Peyer's patch (tissue), 4 donors: ENCODE measurements at regions not wholly inside any gene's neighbourhood (a gene's known extent, or its start where the extent isn't known, plus 50 kb on each side); places are given as distances from the start of the nearest gene placed in this dataset.

Experiments
- DNase-seq, 3 donors: peaks; one replicate each; pipeline ENCODE4 v3.0.0-alpha.2; 2017 to 2019
- H3K27ac ChIP-seq, 4 donors: fragments of 200-600 bp; sonication (generic); one replicate each; pipeline ENCODE4 v1.5.1; 2016 to 2019
- H3K27me3 ChIP-seq, 2 donors: fragments of 200-600 bp; sonication (generic); one replicate each; pipeline ENCODE4 v1.5.1; 2019
- H3K36me3 ChIP-seq, 3 donors: fragments of 200-600 bp; sonication (generic); one replicate each; pipeline ENCODE4 v1.5.1; 2016 to 2019
- H3K4me1 ChIP-seq, 4 donors: fragments of 200-600 bp; sonication (generic); one replicate each; pipeline ENCODE4 v1.5.1; 2016 to 2019
- H3K4me3 ChIP-seq, 4 donors: fragments of 200-600 bp; sonication (generic); 1 replicate in 3 of 4; 2 replicates in 1 of 4; pipeline ENCODE4 v1.5.1; 2016 to 2019; ENCODE audit warnings: mild to moderate bottlenecking in 1 of 4
- H3K9me3 ChIP-seq, 4 donors: fragments of 200-600 bp; sonication (generic); one replicate each; pipeline ENCODE4 v1.5.1; 2016 to 2019; ENCODE audit warnings: mild to moderate bottlenecking in 1 of 4
- CTCF ChIP-seq, 6 experiments: fragments of 450-650 bp in 4 of 6; fragments of 200-600 bp in 2 of 6; sonication (generic) in 1 of 6; IDR thresholded peaks; one replicate each; pipeline ENCODE4 v1.5.1; 2017 to 2019; ENCODE audit warnings: antibody characterized with exemption in 6 of 6, mild to moderate bottlenecking in 3 of 6, moderate library complexity in 1 of 6
- POLR2A ChIP-seq, 2 donors: fragments of 450-650 bp; IDR thresholded peaks; one replicate each; pipeline ENCODE4 v1.5.1; 2017; ENCODE audit warnings: antibody characterized with exemption in 2 of 2, mild to moderate bottlenecking in 2 of 2, moderate library complexity in 2 of 2

- Histone ChIP-seq H3K4me3 (no peak overlapping the region), H3K4me1 (no peaks in the 10 kb centered on the region), H3K36me3 (no peaks in the 10 kb centered on the region), H3K27me3 (no peaks in the 10 kb centered on the region), H3K27ac (no peak overlapping the region), H3K9me3 (no peaks in the 10 kb centered on the region)
- DNase-seq, result no peak
- no peak for TF ChIP-seq POLR2A (IDR thresholded peaks at IDR 0.05)
- TF ChIP-seq CTCF (IDR thresholded peaks at IDR 0.05), result no peak
Observed at GRCh38 chr6:115821798-115822197, 238.9 kb downstream of the FRK start.

- Histone ChIP-seq H3K4me3 (no peak overlapping the region), H3K27me3 (no peaks in the 10 kb centered on the region), H3K9me3 (no peaks in the 10 kb centered on the region), H3K36me3 (no peaks in the 10 kb centered on the region), H3K4me1 (no peaks in the 10 kb centered on the region), H3K27ac (no peak overlapping the region)
- DNase-seq, result no peak
- TF ChIP-seq CTCF (IDR thresholded peaks at IDR 0.05) (no peak), POLR2A (IDR thresholded peaks at IDR 0.05) (no peak)
Observed at GRCh38 chr6:115819506-115819905, 241.2 kb downstream of the FRK start.

- no peaks in the 10 kb centered on the region for H3K4me1 ChIP-seq
- DNase-seq, result no peak
- H3K4me3 ChIP-seq, result no peak overlapping the region
- TF ChIP-seq POLR2A (IDR thresholded peaks at IDR 0.05), result no peak
- no peak for TF ChIP-seq CTCF (IDR thresholded peaks at IDR 0.05)
- H3K9me3 ChIP-seq, result no peaks in the 10 kb centered on the region
- H3K27ac ChIP-seq, result no peak overlapping the region
- no peaks in the 10 kb centered on the region for H3K27me3 ChIP-seq
- no peaks in the 10 kb centered on the region for H3K36me3 ChIP-seq
Observed at GRCh38 chr6:115817161-115817560, 243.5 kb downstream of the FRK start.

GRCh38 chr6:115814907-115815306, 245.8 kb downstream of the FRK start:
- no peaks in the 10 kb centered on the region for H3K9me3 ChIP-seq
- H3K27me3 ChIP-seq, result no peaks in the 10 kb centered on the region
- H3K4me3 ChIP-seq, result no peak overlapping the region
- no peak for TF ChIP-seq CTCF (IDR thresholded peaks at IDR 0.05)
- no peak for TF ChIP-seq POLR2A (IDR thresholded peaks at IDR 0.05)
- no peak overlapping the region for H3K27ac ChIP-seq
- no peaks in the 10 kb centered on the region for H3K36me3 ChIP-seq
- H3K4me1 ChIP-seq, result no peaks in the 10 kb centered on the region
- no peak for DNase-seq

GRCh38 chr6:115811541-115811940, 249.2 kb downstream of the FRK start:
- no peak for TF ChIP-seq POLR2A (IDR thresholded peaks at IDR 0.05)
- no peak for TF ChIP-seq CTCF (IDR thresholded peaks at IDR 0.05)
- Histone ChIP-seq H3K4me3 (no peak overlapping the region), H3K27ac (no peak overlapping the region), H3K36me3 (no peaks in the 10 kb centered on the region), H3K9me3 (no peaks in the 10 kb centered on the region), H3K27me3 (no peaks in the 10 kb centered on the region), H3K4me1 (no peaks in the 10 kb centered on the region)
- no peak for DNase-seq

GRCh38 chr6:115798229-115798628, 262.5 kb downstream of the FRK start:
- Histone ChIP-seq H3K27ac (no peak overlapping the region), H3K27me3 (no peaks in the 10 kb centered on the region), H3K9me3 (no peaks in the 10 kb centered on the region), H3K36me3 (no peaks in the 10 kb centered on the region), H3K4me3 (no peak overlapping the region), H3K4me1 (no peaks in the 10 kb centered on the region)
- DNase-seq, result no peak
- TF ChIP-seq POLR2A (IDR thresholded peaks at IDR 0.05) (no peak), CTCF (IDR thresholded peaks at IDR 0.05) (no peak)
